A549 (cell line): ENCODE measurements at regions not wholly inside any gene's neighbourhood (a gene's known extent, or its start where the extent isn't known, plus 50 kb on each side); places are given as distances from the start of the nearest gene placed in this dataset.

Experiments used
- ATAC-seq, 2 experiments: fragments of 200-7000 bp in 1 of 2; fragments of >200 bp in 1 of 2; cut with Nextera tagmentation in 1 of 2; cut with Tn5 transposase in 1 of 2; 3 replicates each; pipeline versions ENCODE4 v1.8.0 to v1.9.1; 2018 to 2020; ENCODE audit warnings: mild to moderate bottlenecking in 1 of 2, moderate library complexity in 1 of 2
- CTCF ChIA-PET: fragments of 300-600 bp; sonication (Branson Sonifier 250); formaldehyde crosslinking; extraction: SDS; loops from one replicate; lab custom pipeline; 2021; ENCODE audit warnings: antibody characterized with exemption, inconsistent platforms; lab: Yijun Ruan, JAX
- POLR2A ChIA-PET: fragments of 350-600 bp; formaldehyde crosslinking; extraction: SDS; loops from one replicate; lab custom pipeline; 2021; ENCODE audit warnings: antibody characterized with exemption, inconsistent platforms; lab: Yijun Ruan, JAX
- DNase-seq, 2 experiments: peaks; one replicate each; pipeline versions ENCODE4 v3.0.0 to v3.0.0-alpha.2; 2011 to 2016; ENCODE audit warnings: low read depth in 1 of 2, low spot score in 1 of 2
- FAIRE-seq: peaks from 2 replicates; lab custom pipeline; 2011; peaks lifted over from hg19 to GRCh38; lab: Jason Lieb, UNC
- H3K27ac ChIP-seq, 2 experiments: fragments of >200 bp; sonication (Bioruptor Twin); formaldehyde crosslinking; 3 replicates each; pipeline ENCODE4 v1.5.1; 2016 to 2017
- H3K4me1 ChIP-seq: fragments of >200 bp; sonication (Bioruptor Twin); formaldehyde crosslinking; 3 replicates; pipeline ENCODE4 v1.6.1; 2016
- H3K4me2 ChIP-seq: fragments of >200 bp; sonication (Bioruptor Twin); formaldehyde crosslinking; 3 replicates; pipeline ENCODE4 v1.6.1; 2016
- H3K4me3 ChIP-seq: fragments of >200 bp; sonication (Bioruptor Twin); formaldehyde crosslinking; 3 replicates; pipeline ENCODE4 v1.5.1; 2016
- H3K9me3 ChIP-seq: fragments of >200 bp; sonication (Bioruptor Twin); formaldehyde crosslinking; 3 replicates; pipeline ENCODE4 v1.6.1; 2016
- ATOH8 ChIP-seq: fragments of 250-450 bp; sonication (Bioruptor Pico); IDR thresholded peaks from 2 replicates; pipeline ENCODE4 v1.5.0; 2020; ENCODE audit warnings: low read depth, mild to moderate bottlenecking, moderate library complexity
- BHLHE40 ChIP-seq: IDR thresholded peaks from 2 replicates; pipeline ENCODE4 v1.6.1; 2012; ENCODE audit warnings: low read depth, low read length, inconsistent platforms
- CBX2 ChIP-seq: fragments of 200-600 bp; sonication (generic); IDR thresholded peaks from 2 replicates; pipeline ENCODE4 v1.6.1; 2016; ENCODE audit warnings: low read depth, mild to moderate bottlenecking, borderline replicate concordance
- CTCF ChIP-seq: fragments of >200 bp; sonication (Bioruptor Twin); formaldehyde crosslinking; IDR thresholded peaks from 3 replicates; pipeline ENCODE4 v1.5.1; 2016
- EP300 ChIP-seq, 2 experiments: fragments of >200 bp; sonication (Bioruptor Twin); formaldehyde crosslinking; IDR thresholded peaks; 2 replicates in 1 of 2; 3 replicates in 1 of 2; pipeline ENCODE4 v1.6.1; 2016 to 2017
- GATA3 ChIP-seq: IDR thresholded peaks from 2 replicates; pipeline ENCODE4 v1.6.1; 2012; ENCODE audit warnings: borderline replicate concordance
- HOXA7 ChIP-seq: fragments of 250-450 bp; sonication (Bioruptor Pico); IDR thresholded peaks from 2 replicates; pipeline ENCODE4 v1.5.0; 2020; ENCODE audit warnings: mild to moderate bottlenecking, moderate library complexity
- MAFK ChIP-seq: fragments of 450-650 bp; IDR thresholded peaks from 2 replicates; pipeline ENCODE4 v1.6.1; 2014; ENCODE audit not compliant: partially characterized antibody
- MAZ ChIP-seq: fragments of 150-350 bp; IDR thresholded peaks from 2 replicates; pipeline ENCODE4 v1.6.1; 2014; ENCODE audit warnings: antibody characterized with exemption, low read depth, low read length, borderline replicate concordance
- REST ChIP-seq: fragments of 200-600 bp; sonication (generic); IDR thresholded peaks from 2 replicates; pipeline ENCODE4 v1.6.1; 2016; ENCODE audit warnings: antibody characterized with exemption, mild to moderate bottlenecking, moderate library complexity
- RNF2 ChIP-seq: fragments of 200-600 bp; sonication (generic); IDR thresholded peaks from 2 replicates; pipeline ENCODE4 v1.6.1; 2016; ENCODE audit warnings: low read depth, mild to moderate bottlenecking, antibody characterized with exemption, moderate library complexity, borderline replicate concordance
- USF2 ChIP-seq: fragments of 450-650 bp; IDR thresholded peaks from 2 replicates; pipeline ENCODE4 v1.6.1; 2014; ENCODE audit warnings: antibody characterized with exemption
- ZFP36 ChIP-seq: fragments of 450-650 bp; IDR thresholded peaks from 2 replicates; pipeline ENCODE4 v1.6.1; 2014; ENCODE audit warnings: borderline replicate concordance; ENCODE audit not compliant: partially characterized antibody
- WGBS: methylation state at CpG from one replicate; pipeline ENCODE4 v1.1.6; 2017; ENCODE audit errors: missing lambda C conversion rate; 5-methylcytosine and 5-hydroxymethylcytosine counted together

GRCh38 chr1:3984586-3984985 is 84.5 kb upstream of the C1orf174 start:
- no peak for FAIRE-seq
- CTCF ChIA-PET: no interaction called here
- no peak overlapping the region for H3K27ac ChIP-seq
- no peak for DNase-seq
- ATAC-seq: no peak
- H3K4me3 ChIP-seq: no peak overlapping the region
- H3K4me1 ChIP-seq: no peaks in the 10 kb centered on the region
- 68% methylated on average over 13 of the region's 13 CpGs for WGBS
- H3K9me3 ChIP-seq: no peaks in the 10 kb centered on the region
- H3K4me2 ChIP-seq: no peak overlapping the region
- TF ChIP-seq CBX2 (no peak), ZFP36 (no peak), RNF2 (no peak)
- POLR2A ChIA-PET: no interaction called here

GRCh38 chr1:3986686-3987218 is 86.7 kb upstream of the C1orf174 start:
- ChIA-PET CTCF (no interaction called here), POLR2A (no interaction called here)
- no peak for ATAC-seq
- no peak for FAIRE-seq
- H3K27ac ChIP-seq: no peak overlapping the region
- no peak for TF ChIP-seq REST
- no peak for TF ChIP-seq ZFP36
- no peak for TF ChIP-seq MAZ
- no peak for TF ChIP-seq BHLHE40
- H3K9me3 ChIP-seq: no peaks in the 10 kb centered on the region
- no peaks in the 10 kb centered on the region for H3K4me1 ChIP-seq
- no peak overlapping the region for H3K4me2 ChIP-seq
- no peak overlapping the region for H3K4me3 ChIP-seq
- WGBS: 4% methylated on average over 4 of the region's 13 CpGs
- no peak for DNase-seq

- DNase-seq (no peak), FAIRE-seq (no peak)
- no CpG with 5 or more reads among the region's 2 CpGs for WGBS
- Histone ChIP-seq H3K4me3 (no peak overlapping the region), H3K27ac (no peak overlapping the region), H3K9me3 (no peaks in the 10 kb centered on the region), H3K4me1 (no peaks in the 10 kb centered on the region)
- CTCF ChIA-PET: no interaction called here
- POLR2A ChIA-PET: no interaction called here
- TF ChIP-seq ATOH8 (no peak), MAFK (no peak), CTCF (no peak), USF2 (no peak), RNF2 (no peak), EP300 (IDR thresholded peaks at IDR 0.05) (no peak), ZFP36 (no peak), GATA3 (no peak), HOXA7 (CRISPR knock-in tag) (no peak)
- TF ChIP-seq, all 56 proteins: peak for 0
- no peak overlapping the region for H3K4me2 ChIP-seq
- no peak for ATAC-seq
These were observed 87.7 kb upstream of the C1orf174 start for GRCh38 chr1:3987669-3988235.
